SIG-M5 (cell line): ENCODE measurements at regions not wholly inside any gene's neighbourhood (a gene's known extent, or its start where the extent isn't known, plus 50 kb on each side); places are given as distances from the start of the nearest gene placed in this dataset.
"Not testable (repeated sequence)": the region's sequence is repeated elsewhere in the genome, so short reads cannot be mapped to it uniquely, and the experiment has no call there.

Source experiments
- DNase-seq: peaks from one replicate; lab custom pipeline; 2025; lab: John Stamatoyannopoulos, UW

DNA sequence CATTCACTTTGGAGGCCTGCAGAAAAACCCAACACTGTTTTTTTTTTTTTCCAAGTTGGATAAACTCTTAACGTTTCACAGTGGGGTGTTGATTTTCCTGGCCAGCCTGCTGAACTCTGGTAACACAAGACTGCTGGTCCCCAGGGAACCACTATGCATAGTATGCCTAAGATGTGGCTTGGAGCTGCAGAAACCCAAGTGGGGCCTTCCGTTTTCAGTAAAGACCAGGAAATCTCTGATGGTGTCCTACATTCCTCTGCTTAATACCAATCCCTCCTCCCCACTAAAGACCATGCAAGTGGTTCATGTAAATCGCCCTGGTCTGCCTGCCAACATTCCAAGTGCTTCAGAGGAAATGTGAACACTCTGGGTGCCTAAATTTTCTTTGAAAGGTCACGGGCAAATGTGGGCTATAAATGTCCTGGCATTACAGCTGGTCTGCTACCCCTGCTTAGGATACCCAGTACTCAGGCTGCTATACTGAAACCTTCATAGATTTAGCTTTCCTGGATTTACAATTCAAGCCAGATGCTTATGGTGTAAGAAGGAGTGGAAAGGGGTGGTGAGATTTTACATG, 615.4 kb downstream of the MAFB start:
- no peak for DNase-seq

DNA sequence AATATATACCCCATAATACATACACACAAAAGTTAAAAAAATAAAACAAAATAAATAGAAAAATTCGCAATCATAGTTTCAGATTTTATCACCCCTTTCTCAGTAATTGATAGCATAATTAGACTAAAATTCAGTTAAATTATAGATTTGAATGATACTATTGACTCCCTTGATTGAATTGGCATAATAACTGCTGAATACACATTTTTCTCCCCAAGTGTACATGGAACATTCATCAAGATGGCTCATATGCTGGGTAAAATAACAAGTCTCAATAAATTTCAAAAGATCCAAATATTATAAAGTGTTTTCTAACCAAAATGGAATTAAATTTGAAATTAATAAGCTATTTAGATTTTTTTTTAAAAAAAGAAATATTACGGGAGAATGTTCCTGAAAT, 616.1 kb downstream of the MAFB start:
- no peak for DNase-seq

DNA sequence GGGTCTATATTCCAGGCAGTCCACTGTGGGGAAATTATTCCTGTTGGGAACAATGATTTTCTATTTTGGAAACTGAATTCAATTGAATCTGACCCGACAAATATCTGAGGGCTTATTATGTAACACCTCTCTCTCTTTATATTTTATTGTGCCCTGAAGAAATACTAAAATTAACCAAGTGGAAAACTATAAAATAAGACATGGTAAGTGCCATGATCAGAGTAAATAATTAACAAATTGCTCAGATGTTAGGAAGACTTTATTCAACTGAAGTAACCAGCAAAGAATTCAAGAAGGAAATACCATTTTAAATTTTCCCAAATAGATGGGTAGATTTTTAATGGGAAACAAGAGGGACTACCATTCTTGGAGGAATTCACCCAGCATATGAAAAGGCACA, 632.9 kb downstream of the MAFB start:
- DNase-seq, result no peak

DNA sequence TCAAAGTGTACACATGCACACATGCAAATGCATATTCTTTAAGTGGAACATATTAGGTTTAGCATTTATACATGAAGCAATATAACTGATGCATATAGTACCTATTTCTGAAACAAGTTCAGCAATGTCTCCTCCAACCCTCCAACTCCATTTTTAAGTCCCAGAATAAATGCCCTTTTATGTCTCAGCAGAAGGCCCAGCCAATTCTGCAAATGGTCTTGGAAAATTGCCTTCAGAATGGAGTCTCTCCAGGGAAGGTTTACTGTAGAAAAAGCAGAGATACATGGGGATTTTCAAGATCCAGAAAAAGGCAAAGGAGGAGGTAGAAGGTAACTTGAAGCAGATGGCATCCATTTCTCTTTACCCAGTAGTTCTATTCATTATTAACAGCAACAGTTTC, 633.3 kb downstream of the MAFB start:
- no peak for DNase-seq

DNA sequence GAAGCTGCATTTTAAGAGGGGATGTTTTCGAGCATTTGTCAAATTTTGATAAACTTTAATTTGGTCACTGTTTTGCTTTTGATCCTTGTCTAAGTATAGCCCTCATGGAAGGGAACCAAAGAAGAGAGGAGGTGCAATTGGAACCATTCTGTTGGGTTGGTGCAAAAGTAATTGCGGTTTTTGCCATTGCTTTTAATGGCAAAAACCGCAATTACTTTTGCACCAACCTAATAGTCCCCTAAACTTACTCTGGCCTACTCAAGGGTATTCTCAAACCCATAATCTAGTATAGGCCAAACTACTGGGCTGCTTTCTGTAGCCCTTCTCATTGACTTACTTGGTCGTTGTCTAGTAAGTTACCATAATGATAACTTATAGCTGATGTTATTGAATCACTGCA, 634.7 kb downstream of the MAFB start:
- no peak for DNase-seq

DNA sequence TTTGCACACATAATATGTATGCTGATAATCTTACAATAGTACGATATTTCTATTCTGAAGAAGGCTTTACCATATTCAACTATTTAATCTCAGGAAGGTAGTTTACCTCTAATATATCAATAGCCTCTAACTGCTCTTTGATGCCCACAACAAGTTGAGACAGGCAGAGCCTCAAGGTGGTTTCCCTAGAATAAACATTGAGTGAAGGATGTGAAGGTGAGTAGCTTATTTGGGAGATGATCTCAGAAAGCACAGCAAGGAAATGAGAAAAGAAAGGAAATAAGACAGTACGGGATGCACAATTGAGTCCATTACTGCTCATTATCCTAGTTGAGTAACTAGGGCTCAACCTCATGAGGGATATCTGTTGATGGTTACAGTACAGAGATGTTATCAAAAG, 638.4 kb downstream of the MAFB start:
- no peak for DNase-seq

DNA sequence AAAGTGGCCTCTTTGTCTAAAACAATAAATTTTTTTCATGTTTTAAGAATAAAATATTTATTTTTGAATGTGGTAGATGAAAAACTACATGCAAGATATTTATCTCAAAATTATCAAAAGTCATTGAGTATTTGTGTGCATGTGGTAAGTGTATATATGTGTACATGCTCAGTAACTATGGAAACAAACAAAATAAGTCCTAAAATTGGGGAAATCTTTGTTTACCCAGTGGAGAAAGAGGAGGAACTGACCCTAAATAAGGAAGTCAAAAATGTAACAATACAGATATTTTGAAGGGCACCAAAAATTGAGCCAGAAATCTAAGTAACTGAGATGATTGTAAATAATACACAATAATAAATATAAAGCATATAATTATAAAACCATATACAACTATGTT, 639.2 kb downstream of the MAFB start:
- DNase-seq, result no peak

DNA sequence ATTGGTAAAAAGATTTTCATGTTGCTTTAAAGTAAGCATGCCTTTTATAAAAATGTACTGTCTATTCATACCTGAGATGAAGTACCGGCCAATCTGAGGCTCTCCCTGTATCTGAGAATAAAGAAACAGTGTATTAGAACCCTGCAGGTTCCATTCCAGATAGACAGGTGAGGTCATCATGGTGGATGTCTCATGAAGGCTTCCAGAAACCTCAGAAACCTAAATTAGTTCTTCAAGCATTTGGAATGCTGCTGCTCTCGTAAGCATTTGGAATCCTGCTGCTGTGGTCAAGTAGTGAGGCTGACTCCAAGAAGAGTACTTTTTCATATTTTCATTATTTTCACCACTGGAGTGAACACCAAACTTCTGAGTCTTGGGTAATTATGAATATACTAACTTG, 642.3 kb downstream of the MAFB start:
- no peak for DNase-seq

DNA sequence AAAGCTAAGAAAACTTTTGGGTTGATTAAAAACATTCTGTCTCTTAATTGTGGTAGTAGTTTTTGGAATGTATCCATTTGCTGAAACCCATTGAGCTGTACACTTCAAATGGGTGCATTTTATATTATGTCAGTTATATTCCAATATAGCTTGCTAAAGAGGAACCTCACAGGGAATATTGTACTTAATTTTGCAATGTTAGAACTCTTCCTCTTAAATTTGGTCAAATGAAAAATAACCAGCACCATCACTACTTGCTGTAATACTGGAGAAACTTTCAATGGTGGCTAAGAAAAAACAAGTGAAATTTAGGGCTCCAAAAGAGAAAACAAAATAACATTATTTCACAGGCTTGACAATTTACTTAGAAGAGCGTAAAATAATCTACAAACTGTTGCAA, 651.5 kb downstream of the MAFB start:
- no peak for DNase-seq

DNA sequence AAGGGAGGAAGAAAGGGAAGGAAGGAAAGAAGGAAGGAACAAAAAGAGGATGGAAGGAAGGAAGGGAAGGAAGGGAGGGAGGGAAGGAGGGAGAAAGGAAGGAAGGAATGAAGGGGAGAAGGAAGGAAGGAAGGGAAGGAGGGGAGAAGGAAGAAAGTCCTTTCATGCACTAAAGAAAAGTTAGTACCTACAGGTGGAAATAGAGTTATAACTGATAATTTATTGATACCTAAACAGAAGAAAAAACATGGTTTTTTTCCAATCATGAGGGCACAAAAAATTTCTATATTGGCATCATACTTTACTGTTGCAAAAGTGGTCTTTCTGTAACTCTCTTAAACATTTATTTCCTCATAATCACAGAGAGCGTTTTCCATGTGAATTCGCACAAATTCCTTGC, 659.4 kb downstream of the MAFB start:
- no peak for DNase-seq

DNA sequence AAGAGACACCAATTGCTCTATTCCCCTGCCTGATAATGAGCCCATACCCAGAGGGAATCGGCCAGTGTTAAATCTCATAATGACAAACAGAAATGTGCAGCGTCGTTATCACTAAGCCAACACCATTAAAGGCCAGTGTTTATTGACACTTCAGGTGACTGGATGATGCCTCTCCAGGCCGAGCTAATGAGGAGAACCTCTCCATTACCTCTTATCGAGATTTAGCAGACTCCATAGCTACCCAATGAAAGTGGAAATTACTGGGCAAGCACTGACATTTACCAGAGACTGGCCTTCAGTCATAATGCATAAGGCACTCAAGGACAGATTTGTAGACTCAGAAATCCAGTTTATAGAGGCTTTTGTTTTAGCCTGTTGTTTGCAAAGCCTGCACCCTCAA, 669.5 kb downstream of the MAFB start:
- no peak for DNase-seq

DNA sequence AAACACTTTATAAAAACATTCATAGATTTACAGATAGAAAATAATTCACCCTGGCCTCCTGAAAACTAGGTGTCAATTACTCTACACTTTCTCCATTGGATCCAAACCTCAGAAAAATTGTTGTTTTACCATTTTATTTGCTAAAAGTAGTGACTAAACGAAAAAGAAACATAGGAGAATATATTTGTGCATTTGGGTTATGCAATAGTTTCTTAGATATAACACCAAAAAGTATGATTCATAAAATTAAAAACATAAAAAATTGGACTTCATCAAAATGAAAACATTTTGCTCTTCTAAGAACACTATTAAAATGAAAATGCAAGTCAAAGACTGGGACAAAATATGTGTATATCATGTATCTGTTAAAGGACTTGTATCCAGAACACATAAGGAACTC, 671.3 kb downstream of the MAFB start:
- no peak for DNase-seq

DNA sequence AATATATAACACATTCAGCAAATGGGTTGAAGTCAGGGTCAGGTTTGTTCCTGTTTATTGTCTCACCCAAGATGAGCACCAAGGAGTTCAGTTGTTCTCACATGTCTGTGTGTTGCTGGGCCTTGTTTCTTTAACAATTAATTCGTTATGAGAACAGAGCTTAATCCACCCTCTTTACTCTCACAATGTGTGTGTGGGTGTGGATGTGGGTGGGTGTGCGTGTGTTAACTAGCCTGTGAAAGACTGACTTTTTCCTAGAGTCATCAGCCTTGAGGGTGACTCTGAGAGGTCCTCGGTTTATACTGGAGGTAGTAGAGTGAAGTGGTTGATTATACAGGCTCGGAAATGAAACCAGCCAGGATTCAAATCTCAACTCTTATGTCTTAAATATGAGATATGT, 672.1 kb downstream of the MAFB start:
- DNase-seq, result no peak

DNA sequence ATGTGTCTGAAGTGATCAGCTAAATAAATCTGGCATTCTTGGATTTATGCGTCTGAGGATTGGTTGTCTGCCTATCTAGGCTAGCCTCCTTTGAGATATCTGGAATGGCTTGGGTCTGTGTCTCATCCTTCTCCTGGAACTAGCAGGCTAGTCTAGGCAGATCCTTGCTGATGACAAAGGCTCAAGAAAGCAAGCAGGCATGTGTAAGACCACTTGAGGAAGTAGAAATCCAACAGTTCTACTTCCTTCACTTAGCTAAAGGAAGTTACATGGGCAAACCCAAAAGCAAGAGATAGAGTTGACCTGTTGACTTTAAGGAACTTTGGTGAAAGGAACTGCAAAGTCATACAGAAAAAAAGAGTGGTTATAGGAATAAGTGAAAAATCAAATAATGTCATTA, 672.6 kb downstream of the MAFB start:
- DNase-seq, result no peak

DNA sequence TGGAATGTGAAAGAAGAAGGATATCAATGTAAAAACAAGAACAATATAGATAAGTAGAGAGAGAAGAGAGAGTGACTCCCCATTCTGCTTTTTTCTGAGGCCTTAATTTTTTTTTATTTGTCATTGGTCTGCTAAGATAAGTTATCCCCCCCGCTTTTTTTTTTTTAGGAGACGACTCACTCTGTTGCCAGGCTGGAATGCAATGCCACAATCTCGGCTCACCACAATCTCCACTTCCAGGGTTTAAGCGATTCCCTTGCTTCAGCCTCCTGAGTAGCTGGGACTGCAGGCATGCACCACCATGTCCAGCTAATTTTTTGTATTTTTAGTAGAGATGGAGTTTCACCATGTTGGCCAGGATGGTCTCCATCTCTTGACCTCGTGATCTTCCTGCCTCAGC, 677.0 kb downstream of the MAFB start:
- not testable (repeated sequence) for DNase-seq

DNA sequence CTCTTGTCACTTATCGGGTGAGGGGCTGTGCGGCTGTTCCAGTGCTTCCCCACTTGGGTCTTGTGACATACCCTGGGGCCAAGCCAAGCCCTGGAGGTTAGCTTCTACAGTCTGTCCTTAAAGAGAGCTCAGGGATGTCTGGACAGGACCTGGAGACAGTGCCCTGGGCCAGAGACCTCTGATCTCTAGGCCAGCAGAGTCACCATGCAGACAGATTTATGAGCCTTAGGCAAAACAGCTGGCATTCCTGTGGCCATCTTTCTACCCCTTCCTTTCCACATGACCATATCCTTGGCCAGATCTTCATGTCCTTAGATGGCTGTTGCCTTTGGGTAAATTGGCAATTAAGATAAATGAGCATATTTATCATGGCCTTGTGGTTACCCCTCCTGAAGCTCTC, 678.6 kb downstream of the MAFB start:
- DNase-seq, result no peak

DNA sequence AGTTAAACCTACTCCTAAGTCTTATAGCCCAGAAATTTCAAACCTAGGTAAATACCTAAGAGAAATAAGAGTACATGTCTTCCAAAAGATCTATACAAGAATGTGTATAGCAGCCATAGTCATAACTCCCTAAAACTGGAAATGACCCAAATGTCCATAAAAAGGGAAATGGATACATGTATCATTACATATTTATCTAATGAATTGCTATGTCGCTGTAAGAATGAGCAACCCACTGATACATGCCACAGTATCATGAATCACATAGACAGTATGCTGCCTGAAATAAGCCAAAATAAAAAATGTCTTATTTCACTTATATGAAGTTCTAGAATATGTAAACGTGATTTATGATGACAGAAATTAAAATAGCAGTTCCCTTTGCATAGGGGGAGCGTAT, 679.5 kb downstream of the MAFB start:
- DNase-seq, result no peak

DNA sequence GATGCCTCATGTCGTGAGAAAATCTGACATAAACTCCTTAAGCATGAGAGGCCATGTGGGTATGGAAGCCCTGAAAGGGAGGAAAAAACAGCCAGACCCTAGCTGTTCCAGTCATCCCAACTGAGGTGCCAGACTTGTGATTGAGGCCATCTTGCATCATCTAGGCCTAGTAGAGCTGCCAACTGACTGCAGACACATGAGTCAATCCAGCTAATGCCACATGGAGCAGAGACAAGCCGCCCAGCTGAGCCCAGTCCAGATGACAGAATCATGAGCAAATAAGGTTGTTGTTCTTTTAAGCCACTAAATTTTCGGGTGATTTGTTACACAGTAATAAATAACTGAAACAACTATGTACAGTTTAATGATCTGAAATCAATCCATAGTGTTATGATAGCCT, 680.9 kb downstream of the MAFB start:
- DNase-seq, result no peak

DNA sequence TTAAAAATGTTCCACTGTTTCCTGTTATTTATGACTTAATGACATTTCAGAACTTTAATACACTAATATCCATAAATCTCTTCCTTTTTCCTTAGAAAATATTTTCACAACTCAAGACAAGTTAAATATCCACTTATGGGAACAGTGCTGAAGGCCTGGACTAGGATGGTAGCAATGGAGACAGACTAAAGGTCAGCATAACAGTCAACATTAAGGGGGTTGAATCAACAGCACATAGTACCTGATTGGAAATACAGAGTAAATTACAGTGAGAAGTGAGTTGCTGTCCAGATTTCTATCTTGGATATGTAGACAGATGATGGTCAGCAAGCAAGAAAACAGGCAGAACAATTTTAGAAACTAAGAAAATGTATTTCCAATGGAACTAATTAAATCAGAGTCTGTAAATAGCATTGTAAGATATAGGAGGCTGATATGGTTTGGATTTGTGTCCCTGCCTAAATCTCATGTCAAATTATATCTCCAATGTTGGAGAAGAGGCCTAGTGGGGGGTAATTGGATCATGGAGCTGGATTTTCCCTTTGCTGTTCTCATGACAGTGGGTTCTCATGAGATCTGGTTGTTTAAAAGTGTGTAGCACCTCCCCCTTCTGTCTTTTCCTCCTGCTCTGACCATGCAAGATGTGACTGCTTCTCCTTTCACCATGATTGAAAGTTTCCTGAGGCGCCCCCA, 682.7 kb downstream of the MAFB start:
- DNase-seq, result no peak

DNA sequence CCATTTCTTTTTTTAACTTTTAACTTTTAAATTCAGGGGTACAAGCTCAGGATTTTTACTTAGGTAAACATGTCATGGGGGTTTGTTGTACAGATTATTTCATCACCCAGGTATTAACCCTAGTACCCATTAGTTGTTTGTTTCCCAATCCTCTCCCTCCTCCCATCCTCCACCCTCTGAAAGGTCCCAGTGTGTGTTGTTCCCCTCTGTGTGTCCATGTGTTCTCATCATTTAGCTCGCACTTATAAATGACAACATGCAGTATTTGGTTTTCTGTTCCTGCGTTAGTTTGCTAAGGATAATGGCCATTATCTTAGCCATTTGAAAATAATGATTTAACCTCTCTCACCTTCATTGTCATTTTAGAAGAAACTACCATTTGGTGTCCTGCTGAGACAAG, 684.9 kb downstream of the MAFB start:
- not testable (repeated sequence) for DNase-seq

DNA sequence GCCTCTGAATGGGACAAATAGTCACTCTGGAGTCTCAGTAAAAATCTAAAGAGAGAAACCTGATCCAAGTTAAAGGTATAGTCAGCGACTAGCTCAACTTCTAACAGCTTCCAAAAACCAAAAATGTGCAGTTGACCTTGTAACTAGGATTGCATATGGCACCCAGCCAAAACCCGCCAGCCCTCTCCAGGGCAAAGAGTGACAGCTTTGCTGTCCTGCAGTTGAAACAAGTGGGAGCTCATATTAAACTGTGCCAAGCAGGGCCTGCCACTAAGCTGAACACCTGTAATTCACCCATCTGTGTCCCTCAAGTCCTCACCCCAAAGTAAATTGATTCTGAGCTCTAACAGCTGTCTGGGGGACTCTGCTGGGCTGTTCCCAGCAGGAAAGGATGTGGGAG, 695.3 kb downstream of the MAFB start:
- DNase-seq, result no peak

DNA sequence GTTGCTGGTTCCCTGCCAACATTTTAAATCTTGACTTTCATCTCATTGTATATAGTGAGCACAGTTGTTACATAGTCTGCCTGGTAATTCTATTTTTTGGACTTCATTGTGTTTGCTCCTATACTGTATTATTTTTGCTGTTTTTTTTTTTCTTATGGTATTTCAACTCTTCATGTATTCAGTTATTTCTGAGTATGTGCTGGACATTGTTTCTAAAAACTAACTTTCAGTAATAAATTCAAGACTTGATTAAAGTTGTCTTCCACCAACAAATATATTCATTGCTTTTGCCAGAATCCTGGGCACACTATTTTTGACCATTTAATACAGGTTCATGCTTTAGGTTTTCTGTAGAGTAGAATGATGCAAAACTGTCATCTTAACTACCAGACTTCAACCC, 698.3 kb downstream of the MAFB start:
- DNase-seq, result no peak

DNA sequence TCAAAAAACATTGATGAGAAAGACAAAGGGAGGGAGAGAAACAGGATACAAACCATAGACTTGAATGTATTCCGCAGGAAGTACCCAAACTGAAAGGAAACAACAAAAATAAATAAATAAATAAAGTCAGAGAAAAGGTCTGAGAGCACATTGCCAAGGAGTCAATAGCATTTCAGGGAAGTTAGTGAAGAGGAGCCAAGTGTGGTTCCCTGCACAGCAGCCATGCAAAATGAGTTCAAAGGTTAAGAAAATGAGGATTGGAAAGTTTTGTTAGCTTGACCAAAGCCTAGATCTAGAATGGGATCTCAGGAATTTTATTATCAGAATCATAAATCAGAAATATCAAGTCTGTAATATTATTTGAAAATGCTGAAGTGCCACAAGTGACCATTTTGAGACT, 700.0 kb downstream of the MAFB start:
- DNase-seq, result no peak

DNA sequence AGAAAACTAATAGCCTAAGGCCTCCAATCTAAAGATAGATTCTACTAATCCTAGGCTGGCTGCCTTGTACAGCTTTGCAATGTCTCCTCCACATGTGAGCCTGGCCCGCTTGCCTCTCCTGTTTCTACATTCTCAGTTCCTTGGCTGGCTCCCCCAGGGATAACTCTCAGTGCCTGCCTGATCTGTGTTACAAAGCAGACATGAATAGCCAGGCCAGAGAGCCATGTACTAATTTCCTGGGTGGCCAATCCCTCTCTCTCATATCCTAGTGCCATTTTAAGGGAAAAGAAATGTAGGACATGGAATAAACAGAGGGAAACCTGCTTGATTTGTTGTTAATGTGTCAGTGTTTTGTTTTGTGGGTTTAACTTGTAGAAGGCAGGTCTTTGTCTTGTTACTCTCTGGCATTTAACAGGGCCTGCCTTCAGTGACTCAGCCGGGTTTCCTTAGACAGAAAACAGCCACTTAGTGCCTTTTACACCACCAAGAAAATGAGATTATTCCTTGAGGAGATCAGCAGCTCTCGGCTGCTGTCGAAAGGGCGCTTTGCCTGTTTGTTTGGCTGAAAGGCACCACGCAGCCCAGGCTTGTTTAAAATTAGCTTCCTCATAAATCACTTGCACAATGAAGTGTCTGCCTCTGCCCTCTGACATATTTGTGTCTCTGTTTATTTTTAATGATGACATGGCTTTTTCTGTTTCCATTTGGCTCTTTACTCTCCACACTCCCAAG, 702.7 kb downstream of the MAFB start:
- DNase-seq, result no peak
